ENCODE measurements at regions not wholly inside any gene's neighbourhood (a gene's known extent, or its start where the extent isn't known, plus 50 kb on each side); places are given as distances from the start of the nearest gene placed in this dataset.

- WGBS, 2 experiments (ENCODE audit: low coverage in 1 of 2, low lambda C conversion rate in 2 of 2, missing lambda C conversion rate in 2 of 2): 7 to 12% methylated on average over 13 to 14 of the region's 14 CpGs
- TF ChIP-seq EZH2phosphoT487 (IDR thresholded peaks at IDR 0.05; ENCODE audit: insufficient read depth, low read depth): no peak
- no peak for TF ChIP-seq EZH2 (IDR thresholded peaks at IDR 0.05; ENCODE audit: insufficient read depth, poor library complexity, severe bottlenecking)
- DNase-seq: no peak
These were observed 311.3 kb downstream of the FAM72C start for GRCh38 chr1:143660354-143660941.

GRCh38 chr1:143653429-143653802 is 318.4 kb downstream of the FAM72C start:
- Histone ChIP-seq H3F3A (ENCODE audit: insufficient read depth) (no peaks in the 10 kb centered on the region), H3K4me2 (ENCODE audit: unreplicated experiment) (no peak overlapping the region), H3K79me2 (ENCODE audit: insufficient read depth) (no peaks in the 10 kb centered on the region), H3K4me1 (ENCODE audit: insufficient read depth) (no peaks in the 10 kb centered on the region), H3K27me3 (replicated peaks; ENCODE audit: insufficient read depth) (0 out of 2 replicates have a peak, but pooled peaks cover 5% of the 10 kb centered on the region), H3K9me2 (ENCODE audit: insufficient read depth) (no peaks in the 10 kb centered on the region), H2AFZ (no peak overlapping the region), H3K36me3 (ENCODE audit: low read depth) (no peaks in the 10 kb centered on the region), H3K9me3 (ENCODE audit: low read depth) (no peaks in the 10 kb centered on the region), H4K20me1 (ENCODE audit: insufficient read depth) (no peaks in the 10 kb centered on the region), H3K4me3 (no peak overlapping the region), H3K9ac (no peak overlapping the region), H3K27ac (no peak overlapping the region)
- 0 to 4% methylated on average over 6 to 11 of the region's 24 CpGs for WGBS, 2 experiments (ENCODE audit: low coverage in 1 of 2, low lambda C conversion rate in 2 of 2, missing lambda C conversion rate in 2 of 2)
- TF ChIP-seq EZH2 (IDR thresholded peaks at IDR 0.05; ENCODE audit: insufficient read depth, poor library complexity, severe bottlenecking): no peak
- no peak for TF ChIP-seq EZH2phosphoT487 (IDR thresholded peaks at IDR 0.05; ENCODE audit: insufficient read depth, low read depth)
- DNase-seq: no peak
- in situ Hi-C loops (cut with MboI): no loop called here

More at GRCh38 chr1:143660354-143660941, 311.3 kb downstream of the FAM72C start:
- Histone ChIP-seq H3K4me1 (ENCODE audit: insufficient read depth) (no peaks in the 10 kb centered on the region), H2AFZ (no peak overlapping the region), H3K9ac (no peak overlapping the region), H3K27ac (no peak overlapping the region), H3K36me3 (ENCODE audit: low read depth) (no peaks in the 10 kb centered on the region), H3K27me3 (replicated peaks; ENCODE audit: insufficient read depth) (no peaks in the 10 kb centered on the region), H4K20me1 (ENCODE audit: insufficient read depth) (no peaks in the 10 kb centered on the region), H3K4me2 (ENCODE audit: unreplicated experiment) (no peak overlapping the region), H3K4me3 (no peak overlapping the region), H3F3A (ENCODE audit: insufficient read depth) (no peaks in the 10 kb centered on the region), H3K79me2 (ENCODE audit: insufficient read depth) (no peaks in the 10 kb centered on the region), H3K9me3 (ENCODE audit: low read depth) (no peaks in the 10 kb centered on the region), H3K9me2 (ENCODE audit: insufficient read depth) (no peaks in the 10 kb centered on the region)
- in situ Hi-C loops (cut with MboI): no loop called here

- Histone ChIP-seq H3K36me3 (ENCODE audit: low read depth) (no peaks in the 10 kb centered on the region), H3K4me3 (no peak overlapping the region), H3K79me2 (ENCODE audit: insufficient read depth) (no peaks in the 10 kb centered on the region), H3K9me2 (ENCODE audit: insufficient read depth) (no peaks in the 10 kb centered on the region), H3K9ac (no peak overlapping the region), H3F3A (ENCODE audit: insufficient read depth) (no peaks in the 10 kb centered on the region), H4K20me1 (ENCODE audit: insufficient read depth) (no peaks in the 10 kb centered on the region), H3K4me1 (ENCODE audit: insufficient read depth) (no peaks in the 10 kb centered on the region), H3K9me3 (ENCODE audit: low read depth) (no peaks in the 10 kb centered on the region), H3K27ac (no peak overlapping the region), H2AFZ (no peak overlapping the region), H3K27me3 (replicated peaks; ENCODE audit: insufficient read depth) (0 out of 2 replicates have a peak, but pooled peaks cover 5% of the 10 kb centered on the region), H3K4me2 (ENCODE audit: unreplicated experiment) (no peak overlapping the region)
- in situ Hi-C loops (cut with MboI): no loop called here
- TF ChIP-seq EZH2phosphoT487 (IDR thresholded peaks at IDR 0.05; ENCODE audit: insufficient read depth, low read depth) (no peak), EZH2 (IDR thresholded peaks at IDR 0.05; ENCODE audit: insufficient read depth, poor library complexity, severe bottlenecking) (no peak)
- whole genome bisulfite sequencing, 2 experiments (ENCODE audit: low coverage in 1 of 2, low lambda C conversion rate in 2 of 2, missing lambda C conversion rate in 2 of 2): 6 to 8% methylated on average over 27 to 36 of the region's 36 CpGs
- peak; percentile 3 for DNase-seq
These were observed 318.9 kb downstream of the FAM72C start for GRCh38 chr1:143652744-143653428.

GRCh38 chr1:143652187-143652586 is 319.6 kb downstream of the FAM72C start:
- H3K4me3 ChIP-seq: no peak overlapping the region
- in situ Hi-C loops (cut with MboI): no loop called here
- H3K79me2 ChIP-seq (ENCODE audit: insufficient read depth): no peaks in the 10 kb centered on the region
- TF ChIP-seq EZH2phosphoT487 (IDR thresholded peaks at IDR 0.05; ENCODE audit: insufficient read depth, low read depth): no peak
- no peak for TF ChIP-seq EZH2 (IDR thresholded peaks at IDR 0.05; ENCODE audit: insufficient read depth, poor library complexity, severe bottlenecking)
- H3K27ac ChIP-seq: no peak overlapping the region
- H3K9me2 ChIP-seq (ENCODE audit: insufficient read depth): no peaks in the 10 kb centered on the region
- WGBS, 2 experiments (ENCODE audit: low coverage in 1 of 2, low lambda C conversion rate in 2 of 2, missing lambda C conversion rate in 2 of 2): 10 to 13% methylated on average over 15 of the region's 22 CpGs
- H3K4me2 ChIP-seq (ENCODE audit: unreplicated experiment): no peak overlapping the region
- no peak overlapping the region for H3K9ac ChIP-seq
- H3K9me3 ChIP-seq (ENCODE audit: low read depth): no peaks in the 10 kb centered on the region
- 0 out of 2 replicates have a peak, but pooled peaks cover 5% of the 10 kb centered on the region for H3K27me3 ChIP-seq (replicated peaks; ENCODE audit: insufficient read depth)
- no peaks in the 10 kb centered on the region for H3F3A ChIP-seq (ENCODE audit: insufficient read depth)
- H3K4me1 ChIP-seq (ENCODE audit: insufficient read depth): no peaks in the 10 kb centered on the region
- DNase-seq: no peak
- no peaks in the 10 kb centered on the region for H4K20me1 ChIP-seq (ENCODE audit: insufficient read depth)
- no peak overlapping the region for H2AFZ ChIP-seq
- no peaks in the 10 kb centered on the region for H3K36me3 ChIP-seq (ENCODE audit: low read depth)

All from GM23248 (cell line).